GM19240 (cell line): ENCODE measurements at regions not wholly inside any gene's neighbourhood (a gene's known extent, or its start where the extent isn't known, plus 50 kb on each side); places are given as distances from the start of the nearest gene placed in this dataset.
"Not testable (repeated sequence)": the region's sequence is repeated elsewhere in the genome, so short reads cannot be mapped to it uniquely, and the experiment has no call there.

Source experiments
- DNase-seq: peaks from one replicate; pipeline ENCODE4 v3.0.0; 2011; ENCODE audit warnings: low spot score; ENCODE audit not compliant: insufficient read length

DNA sequence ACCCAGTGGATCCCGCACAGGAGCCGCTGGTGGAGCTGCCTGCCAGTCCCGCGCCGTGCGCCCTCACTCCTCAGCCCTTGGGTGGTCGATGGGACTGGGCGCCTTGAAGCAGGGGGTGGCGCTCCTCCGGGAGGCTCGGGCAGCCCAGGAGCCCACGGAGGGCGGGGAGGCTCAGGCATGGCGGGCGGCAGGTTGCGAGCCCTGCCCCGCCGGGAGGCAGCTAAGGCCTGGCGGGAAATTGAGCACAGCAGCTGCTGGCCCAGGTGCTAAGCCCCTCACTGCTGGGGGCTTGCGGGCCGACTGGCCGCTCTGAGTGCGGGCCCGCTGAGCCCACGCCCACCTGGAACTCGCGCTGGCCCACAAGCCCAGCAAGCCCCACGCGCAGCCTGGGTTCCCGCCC lies 127.1 kb upstream of the TMEM164 start:
- no peak for DNase-seq

DNA sequence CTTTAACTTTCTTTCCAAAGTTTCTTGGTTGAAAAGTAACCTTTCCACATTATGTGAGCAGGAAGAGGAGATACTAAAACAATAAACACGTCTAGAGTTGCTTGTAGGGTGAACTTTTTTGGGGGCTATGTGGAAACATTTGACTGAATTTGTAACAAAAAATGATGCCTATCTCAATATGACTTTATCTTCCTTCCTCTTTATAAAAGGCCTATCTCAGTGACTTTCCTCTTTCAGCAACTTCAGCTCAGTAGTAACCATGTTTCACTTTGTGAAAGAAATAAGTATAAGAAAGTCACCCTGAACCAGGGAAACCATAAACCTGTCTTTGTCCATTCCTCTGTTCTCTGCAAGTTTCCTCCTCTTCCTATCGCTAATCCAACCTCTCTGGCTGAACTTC lies 124.7 kb upstream of the TMEM164 start:
- DNase-seq = no peak

DNA sequence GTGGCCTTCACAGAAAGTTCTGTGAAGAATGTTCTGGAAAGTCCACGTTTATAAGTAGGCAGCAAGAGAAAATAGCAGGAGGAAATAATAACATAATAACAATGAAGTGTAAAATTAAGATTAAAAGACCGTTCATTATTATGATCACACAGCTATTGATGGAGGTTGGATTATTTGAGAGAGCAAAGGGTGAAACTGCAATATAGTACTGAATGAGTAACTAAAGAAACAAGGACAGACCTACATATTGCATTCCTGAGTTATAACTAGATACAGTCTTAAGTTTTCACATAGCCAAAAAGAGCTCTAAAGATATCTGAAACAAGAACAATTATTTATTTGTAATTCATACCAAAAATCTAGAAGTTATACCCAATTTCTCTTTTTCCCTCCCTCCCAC lies 122.9 kb upstream of the TMEM164 start:
- DNase-seq = no peak

DNA sequence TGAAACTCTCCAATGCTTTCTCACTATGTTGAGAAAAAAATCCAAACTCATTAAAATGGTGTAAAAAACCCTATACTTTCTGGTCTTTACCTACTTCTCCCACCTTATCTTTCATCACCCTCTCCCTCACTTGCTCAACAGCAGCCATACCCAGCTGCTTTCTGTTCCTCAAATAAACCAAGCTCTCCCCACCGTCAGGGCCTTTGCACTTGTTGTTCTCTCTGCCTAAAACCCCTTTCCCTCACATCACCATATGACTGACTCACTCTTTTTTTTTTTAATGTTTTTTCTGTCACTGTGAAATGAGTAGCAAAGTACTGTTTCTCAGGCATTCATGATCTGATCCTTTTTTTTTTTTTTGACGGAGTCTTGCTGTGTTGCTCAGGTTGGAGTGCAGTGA lies 122.3 kb upstream of the TMEM164 start:
- DNase-seq = peak; percentile 23

DNA sequence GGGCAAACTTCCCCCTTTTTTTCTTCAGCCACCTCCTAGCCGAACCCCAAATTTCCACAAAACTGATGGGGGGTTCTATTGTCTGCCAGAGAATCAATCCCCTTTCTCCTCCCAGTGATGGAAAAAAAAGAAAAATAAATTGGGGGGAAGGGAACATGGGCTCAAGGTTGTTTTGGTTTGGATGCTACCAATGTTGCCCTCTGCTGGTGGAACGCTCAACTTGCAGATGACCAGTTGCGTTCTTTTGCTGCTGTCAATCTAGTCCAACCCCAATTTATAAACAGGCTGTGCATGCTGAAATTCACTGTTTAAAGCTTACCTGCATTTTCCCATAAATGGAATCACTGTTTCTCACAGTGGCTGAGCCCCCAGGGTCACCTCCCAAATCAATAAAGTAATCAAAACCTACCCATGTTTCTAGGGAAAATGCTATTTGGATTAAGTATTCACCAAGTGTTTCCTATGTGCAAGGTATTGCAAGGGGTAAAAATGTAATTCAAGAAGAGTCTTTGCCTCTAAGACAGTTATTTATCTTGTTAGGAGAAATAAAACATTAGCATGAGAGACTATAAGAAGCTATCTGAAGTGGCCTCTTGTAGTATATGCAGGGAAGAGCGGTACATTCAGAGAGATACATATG lies 116.7 kb upstream of the TMEM164 start:
- DNase-seq = no peak

DNA sequence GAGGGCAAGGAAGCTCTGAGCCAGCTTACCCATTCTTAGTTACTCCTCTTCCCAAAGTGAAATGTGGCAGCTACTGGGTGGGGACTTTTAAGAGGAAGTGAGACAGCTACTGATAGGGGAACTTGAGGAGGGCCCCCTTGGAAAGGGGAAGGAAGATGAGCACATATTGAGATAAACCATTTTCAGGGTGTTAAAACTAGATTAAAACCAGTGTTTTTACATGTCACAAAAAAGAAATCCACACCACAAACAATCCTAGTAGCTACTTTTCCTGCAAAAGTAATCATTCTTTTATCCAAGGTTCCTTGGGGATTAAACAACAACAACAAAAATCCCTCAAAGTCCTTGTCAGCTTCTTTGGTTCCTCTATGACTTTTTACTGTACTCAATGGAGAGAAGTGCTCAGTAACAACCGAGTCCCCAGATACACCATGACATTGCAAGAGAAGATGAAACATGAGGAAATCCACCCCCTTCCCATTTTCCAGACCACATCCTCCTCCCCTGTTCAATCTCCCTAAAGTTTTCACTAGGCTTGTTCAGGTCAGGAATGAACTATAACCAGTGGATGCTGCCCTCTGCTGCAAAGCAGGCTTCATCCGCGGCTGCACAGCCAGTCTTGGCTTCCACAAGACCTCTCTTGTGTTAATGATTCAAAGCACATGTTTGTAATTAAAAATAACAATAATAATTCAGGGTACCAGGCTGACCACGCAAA lies 113.5 kb upstream of the TMEM164 start:
- DNase-seq = no peak

DNA sequence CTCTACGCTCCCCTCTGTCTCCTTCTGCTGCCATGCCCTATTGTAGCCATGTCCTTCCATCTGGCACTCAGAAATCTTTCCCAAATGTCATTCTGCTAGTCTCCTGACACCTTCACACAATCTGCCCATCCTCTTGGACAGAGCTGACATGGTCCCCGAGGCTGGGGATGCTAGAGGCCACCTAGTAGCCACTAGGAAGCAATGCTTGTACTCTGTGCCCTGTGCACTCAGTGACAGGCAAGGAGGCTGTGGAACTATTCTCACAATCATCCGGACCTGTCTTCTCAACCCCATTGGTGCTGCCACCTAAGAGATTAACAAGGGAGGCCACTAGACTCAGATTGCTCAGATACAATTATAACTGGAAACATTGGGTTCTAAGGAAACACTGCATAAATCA lies 112.6 kb upstream of the TMEM164 start:
- no peak for DNase-seq

DNA sequence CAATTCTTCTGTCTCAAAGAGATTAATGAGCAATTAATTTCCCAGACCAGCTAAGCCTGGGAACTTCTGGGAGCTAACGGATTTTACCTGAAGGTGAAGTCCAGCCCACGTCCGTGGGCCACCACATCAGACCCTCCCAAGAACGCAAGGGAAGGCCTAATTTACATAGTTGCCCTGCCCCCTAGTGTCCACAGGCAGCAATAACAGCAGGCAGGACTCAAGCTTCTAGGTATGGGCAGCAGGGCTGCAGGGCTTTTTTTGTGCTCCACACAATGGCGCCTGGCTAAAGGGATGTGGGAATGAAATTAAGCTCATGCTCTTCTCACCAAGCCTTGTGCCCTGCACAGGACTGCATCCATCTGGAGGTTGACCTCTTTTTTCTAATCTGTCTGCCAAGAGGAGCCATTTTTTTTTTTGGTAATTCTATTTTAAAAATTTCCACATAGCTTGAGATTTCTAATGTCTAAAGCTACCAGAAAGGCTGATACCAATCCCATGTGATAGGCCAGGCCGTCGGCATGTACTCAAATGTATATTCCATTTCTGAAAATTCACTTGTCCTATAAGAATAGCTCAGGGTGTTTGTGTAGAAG lies 111.9 kb upstream of the TMEM164 start:
- peak; percentile 33 for DNase-seq

DNA sequence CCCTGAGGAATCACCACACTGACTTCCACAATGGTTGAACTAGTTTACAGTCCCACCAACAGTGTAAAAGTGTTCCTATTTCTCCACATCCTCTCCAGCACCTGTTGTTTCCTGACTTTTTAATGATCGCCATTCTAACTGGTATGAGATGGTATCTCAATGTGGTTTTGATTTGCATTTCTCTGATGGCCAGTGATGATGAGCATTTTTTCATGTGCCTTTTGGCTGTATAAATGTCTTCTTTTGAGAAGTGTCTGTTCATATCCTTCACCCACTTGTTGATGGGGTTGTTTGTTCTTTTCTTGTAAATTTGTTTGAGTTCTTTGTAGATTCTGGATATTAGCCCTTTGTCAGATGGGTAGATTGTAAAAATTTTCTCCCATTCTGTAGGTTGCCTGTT lies 106.9 kb upstream of the TMEM164 start:
- not testable (repeated sequence) for DNase-seq

DNA sequence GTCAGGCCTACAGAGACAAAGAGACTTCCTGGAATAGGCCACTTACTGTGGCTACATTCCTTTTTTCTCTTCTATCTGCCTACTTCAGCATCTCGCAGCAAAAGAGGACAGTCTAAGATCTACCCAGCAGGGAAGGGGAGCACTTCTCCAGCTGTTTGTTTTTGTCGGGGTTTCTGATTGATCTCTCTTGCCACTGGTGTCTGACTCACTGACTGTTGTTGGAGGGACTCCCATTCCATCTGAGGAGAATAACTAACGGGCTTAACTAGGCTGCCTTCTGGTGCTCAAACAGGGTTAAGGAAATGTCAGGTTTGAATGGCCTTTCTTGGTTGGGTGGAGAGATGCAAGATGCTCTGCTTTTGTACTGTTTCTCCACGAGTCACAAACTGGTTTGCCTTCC lies 100.2 kb upstream of the TMEM164 start:
- DNase-seq = no peak

DNA sequence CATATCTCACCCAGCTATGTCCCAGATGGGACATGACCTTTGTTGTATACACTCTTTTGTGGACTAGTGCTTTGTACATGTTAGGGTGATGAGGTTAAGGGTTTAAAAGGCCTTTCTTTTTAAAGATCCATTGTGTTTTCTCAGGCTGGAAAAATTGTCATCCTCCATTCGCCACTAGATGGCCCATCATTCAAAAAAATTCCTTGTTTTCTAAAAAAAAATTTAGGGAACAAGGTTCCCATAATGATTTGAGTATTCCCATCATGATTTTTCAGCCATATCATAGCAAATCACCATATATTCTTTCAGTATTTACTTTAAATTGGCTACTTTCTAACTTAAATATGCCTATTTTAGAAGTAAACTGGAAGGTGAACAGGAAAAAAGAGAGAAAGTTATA lies 91.9 kb upstream of the TMEM164 start:
- DNase-seq = no peak

DNA sequence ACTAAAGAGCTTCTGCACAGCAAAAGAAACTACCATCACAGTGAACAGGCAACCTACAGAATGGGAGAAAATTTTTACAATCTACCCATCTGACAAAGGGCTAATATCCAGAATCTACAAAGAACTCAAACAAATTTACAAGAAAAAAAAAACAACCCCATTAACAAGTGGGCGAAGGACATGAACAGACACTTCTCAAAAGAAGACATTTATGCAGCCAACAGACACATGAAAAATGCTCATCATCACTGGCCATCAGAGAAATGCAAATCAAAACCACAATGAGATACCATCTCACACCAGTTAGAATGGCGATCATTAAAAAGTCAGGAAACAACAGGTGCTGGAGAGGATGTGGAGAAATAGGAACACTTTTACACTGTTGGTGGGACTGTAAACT lies 89.9 kb upstream of the TMEM164 start:
- not testable (repeated sequence) for DNase-seq

DNA sequence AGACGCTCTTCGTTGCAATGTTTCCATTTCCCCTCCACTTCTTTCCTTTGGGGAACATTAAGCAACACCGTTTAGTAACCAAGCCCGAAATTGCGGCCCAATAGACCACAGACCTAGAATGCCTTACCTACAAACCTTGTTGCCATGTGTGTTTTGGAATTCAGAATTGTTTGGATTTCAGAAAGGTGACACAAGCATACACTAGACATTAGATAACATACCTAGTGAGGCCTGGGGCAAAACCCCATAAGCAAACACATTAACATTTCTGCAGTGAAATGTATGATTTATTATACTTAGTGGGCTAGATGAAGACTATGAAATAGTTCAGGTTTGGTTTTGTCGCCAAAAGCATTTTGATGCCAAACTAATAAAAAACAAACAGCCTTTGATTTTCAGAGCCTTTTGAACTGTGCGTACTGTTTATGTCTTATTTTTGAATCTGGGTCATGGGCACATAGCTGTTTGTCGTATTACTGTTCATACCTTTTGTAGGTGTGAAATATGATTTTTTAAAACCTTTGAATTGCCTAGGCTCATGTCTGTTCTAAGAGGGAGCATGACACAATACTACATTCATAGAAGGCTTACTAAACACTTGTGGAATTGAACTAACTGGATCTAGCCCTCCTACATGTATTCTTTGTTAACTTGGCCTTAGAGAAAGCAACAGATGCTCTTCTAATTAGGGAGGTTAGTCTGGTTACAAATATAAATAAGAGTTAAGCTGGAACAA lies 88.6 kb upstream of the TMEM164 start:
- no peak for DNase-seq

DNA sequence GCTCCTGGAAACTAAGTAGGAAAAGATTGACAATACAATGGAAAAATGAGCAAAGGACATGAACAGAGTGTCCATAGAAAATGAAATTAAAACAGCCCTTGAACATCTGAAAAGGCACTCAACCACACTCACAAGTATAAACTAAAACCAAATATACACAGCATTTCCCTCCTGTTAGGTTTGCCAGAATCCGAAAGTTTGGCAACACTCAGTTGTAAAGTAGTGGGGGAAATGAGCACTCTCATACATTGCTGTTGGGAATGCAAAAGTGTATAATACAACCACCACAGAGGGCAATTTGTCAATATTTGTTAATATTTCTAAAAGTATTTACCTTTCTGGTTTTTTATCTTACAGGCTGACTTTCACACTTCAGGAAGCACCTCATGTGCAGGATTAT lies 84.2 kb upstream of the TMEM164 start:
- DNase-seq = no peak

DNA sequence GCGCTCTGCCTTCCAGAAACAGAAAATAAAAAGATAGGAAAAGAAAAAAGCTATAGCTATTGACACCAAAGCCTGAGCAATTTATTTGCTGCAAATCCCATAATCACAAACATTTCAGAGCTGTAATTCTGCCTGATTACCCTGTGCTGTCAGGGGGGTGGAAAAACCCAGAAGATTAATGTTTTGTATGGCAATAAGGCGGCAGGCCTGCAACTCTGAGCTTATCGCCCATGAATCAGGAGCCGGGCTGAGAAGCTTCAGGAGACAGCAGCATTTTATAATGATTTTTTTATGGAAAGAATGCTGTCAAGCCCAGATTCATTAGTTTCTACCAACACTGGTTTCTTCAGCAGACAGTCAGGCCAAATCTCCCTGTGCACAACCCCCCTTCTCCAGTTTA lies 82.6 kb upstream of the TMEM164 start:
- no peak for DNase-seq

DNA sequence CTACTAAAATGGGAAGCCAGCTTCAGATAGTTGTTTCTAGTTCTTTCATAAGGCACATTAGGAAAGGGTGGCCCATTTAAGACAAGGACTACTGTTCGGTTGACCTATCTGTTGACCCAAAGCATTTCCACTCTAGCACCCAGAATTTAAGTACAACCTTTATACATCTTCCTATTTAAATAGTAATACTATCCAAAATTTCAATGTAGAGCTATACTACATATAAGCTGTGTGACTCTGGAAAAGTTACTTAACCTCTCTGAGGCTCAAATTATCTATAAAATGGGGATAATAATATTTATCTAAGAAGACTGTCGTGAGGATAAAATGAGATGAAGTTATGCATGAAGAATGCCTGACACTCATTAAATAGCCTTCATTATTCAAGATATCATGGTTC lies 82.0 kb upstream of the TMEM164 start:
- no peak for DNase-seq

DNA sequence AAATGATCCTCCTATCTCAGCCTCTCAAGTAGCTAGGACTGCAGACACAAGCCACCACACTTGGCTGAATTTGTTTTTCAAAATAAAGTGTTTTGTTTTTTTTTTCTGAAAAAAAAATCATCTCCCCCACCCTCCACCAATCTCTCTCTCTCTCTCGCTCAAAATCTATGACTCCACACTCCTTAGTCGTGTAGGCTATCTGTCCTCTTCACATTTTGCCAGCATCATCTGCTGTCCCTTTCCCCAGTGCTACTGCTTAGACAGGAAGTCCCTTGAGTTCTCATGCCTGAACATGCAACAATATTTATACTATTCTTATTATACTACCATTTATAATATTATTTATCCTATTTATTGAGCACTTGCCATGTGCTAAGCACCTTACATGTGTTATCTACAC lies 80.7 kb upstream of the TMEM164 start:
- DNase-seq = no peak

DNA sequence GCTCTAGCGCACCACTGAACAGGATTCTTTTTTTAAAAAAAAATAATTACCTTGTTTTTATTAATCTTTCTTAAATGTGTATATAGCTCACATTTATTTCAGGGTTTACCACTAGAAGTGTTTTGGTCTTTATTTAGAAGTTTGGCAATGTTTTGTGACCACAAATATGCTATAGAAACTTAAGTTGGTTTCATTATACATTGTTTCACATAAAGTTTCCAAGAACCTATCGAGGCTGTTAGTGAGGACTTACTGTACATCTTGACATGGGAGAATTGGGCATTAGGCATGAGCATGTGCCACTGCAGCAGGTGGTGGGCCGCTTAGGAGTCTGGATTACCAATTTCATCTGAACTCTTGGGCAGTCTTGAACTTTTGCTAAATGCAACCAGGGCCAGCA lies 77.9 kb upstream of the TMEM164 start:
- DNase-seq = not testable (repeated sequence)

DNA sequence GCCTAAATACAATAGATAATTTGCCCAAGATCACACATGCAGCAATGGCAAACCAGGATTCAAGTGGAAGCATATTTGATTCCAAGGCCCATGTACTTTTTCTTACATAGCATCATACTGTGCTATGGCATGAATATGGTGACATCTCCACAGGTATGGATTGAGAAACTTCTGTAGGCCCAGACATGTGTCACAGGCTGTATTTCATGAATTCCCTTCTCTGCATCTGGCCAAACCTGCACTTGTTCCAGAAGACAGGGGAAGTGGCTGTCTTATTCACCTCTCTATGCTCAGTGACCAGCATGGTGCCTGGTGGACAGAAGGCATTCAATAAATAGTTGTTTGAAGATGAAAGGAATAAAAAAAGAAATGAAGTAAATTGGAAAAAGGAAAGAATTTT lies 77.3 kb upstream of the TMEM164 start:
- no peak for DNase-seq

DNA sequence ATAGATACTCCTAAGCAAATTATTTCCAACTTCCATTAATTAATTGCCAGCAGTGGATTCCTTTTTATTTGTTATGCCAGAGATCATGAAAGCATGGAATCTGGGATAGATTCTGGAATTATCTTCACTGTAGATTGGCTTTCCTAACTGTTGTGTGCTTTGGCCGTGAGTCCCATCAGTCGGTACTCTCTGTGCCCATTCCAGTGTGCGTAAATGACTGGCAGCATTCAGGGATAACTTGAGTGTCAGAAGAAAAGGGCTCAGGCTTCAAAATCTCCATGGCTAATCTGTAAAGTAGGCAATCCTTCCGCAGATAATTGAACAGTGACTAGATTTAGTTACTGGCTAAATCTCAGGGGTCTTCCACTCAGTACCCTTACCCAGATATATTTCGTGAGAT lies 76.8 kb upstream of the TMEM164 start:
- DNase-seq = no peak

DNA sequence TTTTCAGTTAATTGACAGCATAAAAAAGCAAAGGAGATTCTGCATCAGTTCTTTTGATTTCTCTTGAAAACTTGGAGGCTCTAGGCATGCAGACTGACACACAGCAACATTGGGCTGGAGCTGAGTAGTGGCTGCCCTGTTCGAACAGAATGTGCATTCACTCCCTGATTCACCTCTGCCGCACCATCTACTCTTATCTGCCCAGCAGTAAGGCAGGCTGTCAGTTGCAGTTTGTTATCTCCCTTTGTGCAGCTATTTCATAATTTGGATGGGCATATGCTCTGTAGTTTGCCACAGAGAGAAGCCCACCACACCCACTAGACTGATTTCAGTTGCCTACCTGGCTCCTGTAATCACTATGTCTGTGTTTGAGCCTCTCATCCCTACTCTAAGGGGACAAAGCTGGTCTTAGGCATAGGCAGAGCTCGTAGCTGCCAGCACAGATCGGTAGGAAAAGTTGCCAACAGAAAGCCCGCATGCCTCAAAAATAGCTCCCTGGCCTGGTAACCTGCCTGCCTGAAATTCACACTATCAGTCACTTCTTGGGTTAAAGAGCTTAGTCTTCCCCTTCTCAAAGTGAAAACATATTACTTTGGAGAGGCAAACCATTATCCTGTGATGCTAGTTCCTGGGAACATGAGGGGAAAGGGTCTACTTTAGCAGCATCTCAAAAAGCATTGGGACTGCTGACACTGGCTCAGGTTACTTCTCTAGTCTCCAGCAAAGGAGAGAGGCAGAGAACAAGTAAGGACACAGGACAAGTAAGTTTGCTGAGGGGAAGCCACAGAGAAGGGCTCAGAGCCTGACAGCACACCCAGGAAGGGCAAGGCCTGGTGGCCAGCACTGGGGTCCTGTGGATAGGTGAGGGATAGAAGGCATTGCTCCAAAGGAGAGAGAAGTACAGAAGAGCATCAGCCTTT lies 75.9 kb upstream of the TMEM164 start:
- no peak for DNase-seq
